Upper lobe of left lung (tissue), 6 donors: ENCODE measurements at regions not wholly inside any gene's neighbourhood (a gene's known extent, or its start where the extent isn't known, plus 50 kb on each side); places are given as distances from the start of the nearest gene placed in this dataset.

ENCODE experiments used
- ATAC-seq, 2 donors: fragments of 200-7000 bp; cut with Tn5 transposase; one replicate each; pipeline ENCODE4 v1.9.1; 2022; ENCODE audit warnings: mild to moderate bottlenecking in 2 of 2, moderate library complexity in 2 of 2; ENCODE audit not compliant: low FRiP score in 2 of 2
- DNase-seq, 2 donors: peaks; one replicate each; pipeline ENCODE4 v3.0.0-alpha.2; 2019 to 2020
- H3K27ac ChIP-seq, 4 donors: fragments of 200-600 bp; sonication (generic); one replicate each; pipeline ENCODE4 v1.5.1; 2016 to 2019
- H3K27me3 ChIP-seq, 4 donors: fragments of 200-600 bp; sonication (generic); one replicate each; pipeline ENCODE4 v1.5.1; 2017 to 2019
- H3K36me3 ChIP-seq, 4 donors: fragments of 200-600 bp; sonication (generic); one replicate each; pipeline ENCODE4 v1.5.1; 2016 to 2019
- H3K4me1 ChIP-seq, 4 donors: fragments of 200-600 bp; sonication (generic); one replicate each; pipeline ENCODE4 v1.5.1; 2018 to 2019
- H3K4me3 ChIP-seq, 4 donors: fragments of 200-600 bp; sonication (generic); one replicate each; pipeline ENCODE4 v1.5.1; 2017 to 2019; ENCODE audit warnings: mild to moderate bottlenecking in 2 of 4, moderate library complexity in 1 of 4
- H3K9me3 ChIP-seq, 4 donors: fragments of 200-600 bp; sonication (generic); one replicate each; pipeline ENCODE4 v1.5.1; 2018 to 2019
- CTCF ChIP-seq, 6 experiments: fragments of 450-650 bp in 4 of 6; fragments of 200-600 bp in 2 of 6; sonication (generic) in 2 of 6; IDR thresholded peaks; one replicate each; pipeline ENCODE4 v1.5.1; 2016 to 2019; ENCODE audit warnings: antibody characterized with exemption in 6 of 6
- EP300 ChIP-seq, 4 donors: sonication (generic); formaldehyde crosslinking; IDR thresholded peaks; one replicate each; pipeline ENCODE4 v1.5.1; 2017; ENCODE audit warnings: antibody characterized with exemption in 4 of 4, control low read depth in 2 of 4
- POLR2A ChIP-seq, 4 donors: fragments of 450-650 bp; IDR thresholded peaks; one replicate each; pipeline ENCODE4 v1.5.1; 2016 to 2017; ENCODE audit warnings: antibody characterized with exemption in 4 of 4, mild to moderate bottlenecking in 2 of 4
- POLR2AphosphoS5 ChIP-seq, 2 donors: sonication (generic); formaldehyde crosslinking; IDR thresholded peaks; one replicate each; pipeline ENCODE4 v1.5.1; 2017; ENCODE audit warnings: antibody characterized with exemption in 2 of 2
- WGBS, 2 donors: methylation state at CpG; one replicate each; pipeline ENCODE4 v1.1.5; 2017 to 2018; 5-methylcytosine and 5-hydroxymethylcytosine counted together
- donor health status: DM: no; HTN: no; CAD: no; lungs with moderate emphysema.
- donor health status: DM: no; HTN: yes; CAD: no; lungs with severe emphysema.

GRCh38 chr4:166498546-166498945 is 625.5 kb downstream of the TLL1 start:
- no peaks in the 10 kb centered on the region for H3K9me3 ChIP-seq
- no peaks in the 10 kb centered on the region for H3K4me1 ChIP-seq
- DNase-seq, result no peak
- H3K4me3 ChIP-seq, result no peak overlapping the region
- no peak for TF ChIP-seq POLR2AphosphoS5 (IDR thresholded peaks at IDR 0.05)
- TF ChIP-seq POLR2A (IDR thresholded peaks at IDR 0.05), result no peak
- TF ChIP-seq EP300 (IDR thresholded peaks at IDR 0.05), result no peak
- H3K27ac ChIP-seq, result no peak overlapping the region
- H3K36me3 ChIP-seq, result no peaks in the 10 kb centered on the region
- no peak for ATAC-seq
- 79 to 81% methylated on average over 3 of the region's 3 CpGs for WGBS, 2 donors
- H3K27me3 ChIP-seq, result no peaks in the 10 kb centered on the region

GRCh38 chr4:166499820-166500219 is 626.8 kb downstream of the TLL1 start:
- 16 to 39% methylated on average over 4 of the region's 4 CpGs for WGBS, 2 donors
- Histone ChIP-seq H3K27ac (no peak overlapping the region), H3K9me3 (no peaks in the 10 kb centered on the region), H3K4me1 (no peaks in the 10 kb centered on the region), H3K4me3 (no peak overlapping the region), H3K36me3 (no peaks in the 10 kb centered on the region), H3K27me3 (no peaks in the 10 kb centered on the region)
- DNase-seq (no peak), ATAC-seq (no peak)
- TF ChIP-seq CTCF (IDR thresholded peaks at IDR 0.05) (no peak), POLR2A (IDR thresholded peaks at IDR 0.05) (no peak), EP300 (IDR thresholded peaks at IDR 0.05) (no peak), POLR2AphosphoS5 (IDR thresholded peaks at IDR 0.05) (no peak)

GRCh38 chr4:166501941-166502382 is 628.9 kb downstream of the TLL1 start:
- no peaks in the 10 kb centered on the region for H3K9me3 ChIP-seq
- H3K27ac ChIP-seq, result no peak overlapping the region
- DNase-seq (peak in 1 of 2 donors; percentile 21), ATAC-seq (peak; percentile 22 to 32)
- no peak for TF ChIP-seq EP300 (IDR thresholded peaks at IDR 0.05)
- peak in 1 of 6 experiments; percentile 12 for TF ChIP-seq CTCF (IDR thresholded peaks at IDR 0.05)
- H3K27me3 ChIP-seq, result no peaks in the 10 kb centered on the region
- H3K4me1 ChIP-seq, result no peaks in the 10 kb centered on the region
- WGBS, 2 donors, result 40 to 61% methylated on average over 9 to 13 of the region's 13 CpGs
- no peaks in the 10 kb centered on the region for H3K36me3 ChIP-seq
- no peak overlapping the region for H3K4me3 ChIP-seq

- H3K4me3 ChIP-seq, result no peak overlapping the region
- no peak for DNase-seq
- WGBS, 2 donors, result 83 to 100% methylated on average over 2 to 9 of the region's 9 CpGs
- no peaks in the 10 kb centered on the region for H3K36me3 ChIP-seq
- no peak overlapping the region for H3K27ac ChIP-seq
- H3K4me1 ChIP-seq, result no peaks in the 10 kb centered on the region
- no peaks in the 10 kb centered on the region for H3K27me3 ChIP-seq
- H3K9me3 ChIP-seq, result no peaks in the 10 kb centered on the region
- peak; percentile 16 to 59 for ATAC-seq
- TF ChIP-seq POLR2A (IDR thresholded peaks at IDR 0.05), result no peak
- no peak for TF ChIP-seq EP300 (IDR thresholded peaks at IDR 0.05)
- TF ChIP-seq POLR2AphosphoS5 (IDR thresholded peaks at IDR 0.05), result no peak
- TF ChIP-seq CTCF (IDR thresholded peaks at IDR 0.05), result no peak
Measured at GRCh38 chr4:166502660-166503059, 629.6 kb downstream of the TLL1 start.

- H3K27ac ChIP-seq, result no peak overlapping the region
- no peaks in the 10 kb centered on the region for H3K9me3 ChIP-seq
- TF ChIP-seq CTCF (IDR thresholded peaks at IDR 0.05) (no peak), POLR2AphosphoS5 (IDR thresholded peaks at IDR 0.05) (no peak), EP300 (IDR thresholded peaks at IDR 0.05) (no peak), POLR2A (IDR thresholded peaks at IDR 0.05) (no peak)
Measured at GRCh38 chr4:166506051-166506450, 633.0 kb downstream of the TLL1 start.

More at GRCh38 chr4:166506051-166506450, 633.0 kb downstream of the TLL1 start:
- Histone ChIP-seq H3K4me1 (no peaks in the 10 kb centered on the region), H3K4me3 (no peak overlapping the region), H3K36me3 (no peaks in the 10 kb centered on the region), H3K27me3 (no peaks in the 10 kb centered on the region)
- 82 to 89% methylated on average over 3 of the region's 3 CpGs for WGBS, 2 donors
- no peak for DNase-seq
- no peak for ATAC-seq
